Coronary artery (tissue), 2 donors: ENCODE measurements at regions not wholly inside any gene's neighbourhood (a gene's known extent, or its start where the extent isn't known, plus 50 kb on each side); places are given as distances from the start of the nearest gene placed in this dataset.

Experiments
- DNase-seq: peaks from one replicate; pipeline ENCODE4 v3.0.0-alpha.2; 2017; ENCODE audit warnings: low spot score
- H3K27ac ChIP-seq, 2 donors: fragments of 200-600 bp; sonication (generic); one replicate each; pipeline ENCODE4 v1.5.1; 2016 to 2019
- H3K4me3 ChIP-seq: fragments of 200-600 bp; sonication (generic); 2 replicates; pipeline ENCODE4 v1.5.1; 2016; ENCODE audit warnings: mild to moderate bottlenecking, moderate library complexity
- CTCF ChIP-seq: fragments of 200-600 bp; sonication (generic); IDR thresholded peaks from one replicate; pipeline ENCODE4 v1.5.1; 2019; ENCODE audit warnings: antibody characterized with exemption

- no peak overlapping the region for H3K4me3 ChIP-seq
- TF ChIP-seq CTCF = no peak
- H3K27ac ChIP-seq = no peak overlapping the region
- no peak for DNase-seq
Measured at GRCh38 chr9:81293651-81294050, 395.7 kb downstream of the TLE1 start.

- no peak for DNase-seq
- Histone ChIP-seq H3K4me3 (no peak overlapping the region), H3K27ac (no peak overlapping the region)
- no peak for TF ChIP-seq CTCF
Measured at GRCh38 chr9:81292056-81292805, 397.1 kb downstream of the TLE1 start.

GRCh38 chr9:81289622-81290021 is 399.7 kb downstream of the TLE1 start:
- no peak overlapping the region for H3K4me3 ChIP-seq
- DNase-seq = no peak
- H3K27ac ChIP-seq = no peak overlapping the region
- no peak for TF ChIP-seq CTCF

GRCh38 chr9:81268048-81268447 is 421.3 kb downstream of the TLE1 start:
- no peak overlapping the region for H3K4me3 ChIP-seq
- no peak for TF ChIP-seq CTCF
- H3K27ac ChIP-seq = no peak overlapping the region
- DNase-seq = no peak

- Histone ChIP-seq H3K27ac (no peak overlapping the region), H3K4me3 (no peak overlapping the region)
- DNase-seq = no peak
- TF ChIP-seq CTCF = no peak
Measured at GRCh38 chr9:81266674-81267073, 422.7 kb downstream of the TLE1 start.

GRCh38 chr9:81266086-81266485 is 423.3 kb downstream of the TLE1 start:
- no peak for DNase-seq
- no peak overlapping the region for H3K4me3 ChIP-seq
- TF ChIP-seq CTCF = no peak
- H3K27ac ChIP-seq = no peak overlapping the region

- Histone ChIP-seq H3K27ac (no peak overlapping the region), H3K4me3 (no peak overlapping the region)
- DNase-seq = no peak
- TF ChIP-seq CTCF = no peak
Measured at GRCh38 chr9:81264516-81264915, 424.8 kb downstream of the TLE1 start.
